ENCODE measurements at regions not wholly inside any gene's neighbourhood (a gene's known extent, or its start where the extent isn't known, plus 50 kb on each side); places are given as distances from the start of the nearest gene placed in this dataset.

- no peak for TF ChIP-seq EZH2 (IDR thresholded peaks at IDR 0.05; ENCODE audit: low read length, unreplicated experiment)
- Histone ChIP-seq H3K4me1 (ENCODE audit: insufficient read depth, low read length) (no peaks in the 10 kb centered on the region), H4K20me1 (ENCODE audit: low read length) (no peaks in the 10 kb centered on the region), H3K36me3 (ENCODE audit: low read depth, low read length) (no peaks in the 10 kb centered on the region), H3K4me3 (ENCODE audit: low read length) (no peak overlapping the region), H3K27me3 (ENCODE audit: low read length) (0 out of 2 replicates have a peak, but pooled peaks cover under 1% of the 10 kb centered on the region), H3K27ac (ENCODE audit: low read length) (no peak overlapping the region), H3K9ac (ENCODE audit: low read length) (no peak overlapping the region), H3K9me2 (replicated peaks; ENCODE audit: low read length) (no peaks in the 10 kb centered on the region), H2AFZ (ENCODE audit: low read length) (no peak overlapping the region), H3K4me2 (ENCODE audit: low read length) (no peak overlapping the region), H3K9me3 (ENCODE audit: low read length) (no peaks in the 10 kb centered on the region), H3K79me2 (ENCODE audit: low read length) (no peaks in the 10 kb centered on the region), H3F3A (ENCODE audit: low read length, unreplicated experiment) (no peaks in the 10 kb centered on the region)
- CTCF ChIA-PET: interaction anchor here (0.6 kb wide), 1 partner anchor 658 kb away, joined by 3 read pairs; no protein-coding TSS in a partner anchor
- DNase-seq (no peak), ATAC-seq (no peak)
- POLR2A ChIA-PET (ENCODE audit: unreplicated experiment): no interaction called here
- intact Hi-C loops (cut with micrococcal nuclease): loop anchor here (10.0 kb wide), 1 partner anchor 54 kb away; no protein-coding TSS in a partner anchor
- no TSS peak for BruUV-seq (replicated peaks)
These were observed 119.5 kb downstream of the MAB21L3 start for GRCh38 chr1:116230712-116231111.

- Histone ChIP-seq H3K4me3 (ENCODE audit: low read length) (no peak overlapping the region), H4K20me1 (ENCODE audit: low read length) (no peaks in the 10 kb centered on the region), H3K4me2 (ENCODE audit: low read length) (no peak overlapping the region), H3K9me3 (ENCODE audit: low read length) (no peaks in the 10 kb centered on the region), H3K27me3 (ENCODE audit: low read length) (peaks cover 9% of the 10 kb centered on the region), H3K9ac (ENCODE audit: low read length) (no peak overlapping the region), H3K36me3 (ENCODE audit: low read depth, low read length) (no peaks in the 10 kb centered on the region), H3K9me2 (replicated peaks; ENCODE audit: low read length) (no peaks in the 10 kb centered on the region), H3F3A (ENCODE audit: low read length, unreplicated experiment) (no peaks in the 10 kb centered on the region), H3K4me1 (ENCODE audit: insufficient read depth, low read length) (no peaks in the 10 kb centered on the region), H2AFZ (ENCODE audit: low read length) (no peak overlapping the region), H3K79me2 (ENCODE audit: low read length) (no peaks in the 10 kb centered on the region), H3K27ac (ENCODE audit: low read length) (no peak overlapping the region)
- TF ChIP-seq CTCF (conservative IDR thresholded peaks at IDR 0.05; ENCODE audit: low read depth, low read length) (no peak), EZH2 (IDR thresholded peaks at IDR 0.05; ENCODE audit: low read length, unreplicated experiment) (no peak), EZH2phosphoT487 (IDR thresholded peaks at IDR 0.05; ENCODE audit: borderline replicate concordance, low read length) (no peak)
- ChIA-PET CTCF (no interaction called here), POLR2A (ENCODE audit: unreplicated experiment) (no interaction called here)
- no TSS peak for BruUV-seq (replicated peaks)
- intact Hi-C loops (cut with micrococcal nuclease): loop anchor here (10.0 kb wide), 1 partner anchor 53 kb away; no protein-coding TSS in a partner anchor
- DNase-seq: no peak
- no peak for ATAC-seq
These were observed 120.6 kb downstream of the MAB21L3 start for GRCh38 chr1:116231752-116232151.

- ChIA-PET POLR2A (ENCODE audit: unreplicated experiment) (no interaction called here), CTCF (no interaction called here)
- TF ChIP-seq CTCF (conservative IDR thresholded peaks at IDR 0.05; ENCODE audit: low read depth, low read length): no peak; the same call in 1 of the 2 replicates
- no peak for TF ChIP-seq EZH2phosphoT487 (IDR thresholded peaks at IDR 0.05; ENCODE audit: borderline replicate concordance, low read length)
- no peak for TF ChIP-seq EZH2 (IDR thresholded peaks at IDR 0.05; ENCODE audit: low read length, unreplicated experiment)
- Histone ChIP-seq H3K79me2 (ENCODE audit: low read length) (no peaks in the 10 kb centered on the region), H3K36me3 (ENCODE audit: low read depth, low read length) (no peaks in the 10 kb centered on the region), H3K27me3 (ENCODE audit: low read length) (peaks cover 17% of the 10 kb centered on the region), H3K9ac (ENCODE audit: low read length) (no peak overlapping the region), H2AFZ (ENCODE audit: low read length) (no peak overlapping the region), H3K4me1 (ENCODE audit: insufficient read depth, low read length) (no peaks in the 10 kb centered on the region), H3K9me3 (ENCODE audit: low read length) (no peaks in the 10 kb centered on the region), H3K4me3 (ENCODE audit: low read length) (no peak overlapping the region), H3K27ac (ENCODE audit: low read length) (no peak overlapping the region), H3F3A (ENCODE audit: low read length, unreplicated experiment) (no peaks in the 10 kb centered on the region), H3K4me2 (ENCODE audit: low read length) (no peak overlapping the region), H4K20me1 (ENCODE audit: low read length) (no peaks in the 10 kb centered on the region), H3K9me2 (replicated peaks; ENCODE audit: low read length) (no peaks in the 10 kb centered on the region)
- BruUV-seq (replicated peaks): no TSS peak
- ATAC-seq (no peak), DNase-seq (no peak)
- intact Hi-C loops (cut with micrococcal nuclease): loop anchor here (10.0 kb wide), 1 partner anchor 52 kb away; no protein-coding TSS in a partner anchor
These were observed 121.9 kb downstream of the MAB21L3 start for GRCh38 chr1:116232989-116233514.

Measured in PC-3 (cell line).